ENCODE measurements at regions not wholly inside any gene's neighbourhood (a gene's known extent, or its start where the extent isn't known, plus 50 kb on each side); places are given as distances from the start of the nearest gene placed in this dataset.
"Not testable (repeated sequence)": the region's sequence is repeated elsewhere in the genome, so short reads cannot be mapped to it uniquely, and the experiment has no call there.

GRCh38 chr19:14287837-14288236 lies 81.9 kb upstream of the ADGRL1 start:
- DNase-seq, result not testable (repeated sequence)

GRCh38 chr19:14286594-14286993 lies 80.6 kb upstream of the ADGRL1 start:
- peak in 1 of 2 experiments; percentile 36 for DNase-seq

- DNase-seq, result not testable (repeated sequence)
These were observed 79.8 kb upstream of the ADGRL1 start for GRCh38 chr19:14285726-14286125.

GRCh38 chr19:14283813-14284520 lies 78.0 kb upstream of the ADGRL1 start:
- not testable (repeated sequence) for DNase-seq

GRCh38 chr19:14279270-14279669 lies 73.3 kb upstream of the ADGRL1 start:
- not testable (repeated sequence) for DNase-seq

- DNase-seq, result no peak
- TF ChIP-seq GATA1 (IDR thresholded peaks at IDR 0.05; ENCODE audit: low read depth, low read length), result no peak
- no peak for TF ChIP-seq POLR2A (IDR thresholded peaks at IDR 0.05; ENCODE audit: low read length)
These were observed 71.6 kb upstream of the ADGRL1 start for GRCh38 chr19:14277608-14278007.

- DNase-seq, result not testable (repeated sequence)
These were observed 69.9 kb upstream of the ADGRL1 start for GRCh38 chr19:14275823-14276222.

- no peak for DNase-seq
These were observed 66.7 kb upstream of the ADGRL1 start for GRCh38 chr19:14272623-14273022.

GRCh38 chr19:14271840-14272239 lies 65.9 kb upstream of the ADGRL1 start:
- no peak for TF ChIP-seq POLR2A (IDR thresholded peaks at IDR 0.05; ENCODE audit: low read length)
- no peak for TF ChIP-seq GATA1 (IDR thresholded peaks at IDR 0.05; ENCODE audit: low read depth, low read length)
- no peak for DNase-seq

More at GRCh38 chr19:14272623-14273022, 66.7 kb upstream of the ADGRL1 start:
- TF ChIP-seq GATA1 (IDR thresholded peaks at IDR 0.05; ENCODE audit: low read depth, low read length), result no peak
- TF ChIP-seq POLR2A (IDR thresholded peaks at IDR 0.05; ENCODE audit: low read length), result no peak

- not testable (repeated sequence) for DNase-seq
These were observed 64.6 kb upstream of the ADGRL1 start for GRCh38 chr19:14270557-14270956.

- no peak for DNase-seq
- TF ChIP-seq GATA1 (IDR thresholded peaks at IDR 0.05; ENCODE audit: low read depth, low read length) (no peak), POLR2A (IDR thresholded peaks at IDR 0.05; ENCODE audit: low read length) (no peak)
These were observed 61.3 kb upstream of the ADGRL1 start for GRCh38 chr19:14267224-14267741.

GRCh38 chr19:14266208-14266607 lies 60.2 kb upstream of the ADGRL1 start:
- not testable (repeated sequence) for DNase-seq

GRCh38 chr19:14265290-14266036 lies 59.5 kb upstream of the ADGRL1 start:
- no peak for DNase-seq
- TF ChIP-seq POLR2A (IDR thresholded peaks at IDR 0.05; ENCODE audit: low read length), result no peak
- TF ChIP-seq GATA1 (IDR thresholded peaks at IDR 0.05; ENCODE audit: low read depth, low read length), result no peak

- not testable (repeated sequence) for DNase-seq
These were observed 50.1 kb upstream of the ADGRL1 start for GRCh38 chr19:14255902-14256649.
